ENCODE measurements at regions not wholly inside any gene's neighbourhood (a gene's known extent, or its start where the extent isn't known, plus 50 kb on each side); places are given as distances from the start of the nearest gene placed in this dataset.
A peak's percentile ranks its signal among the peaks of the same experiment; 100 is the strongest.

- TF ChIP-seq, protein P1, sequence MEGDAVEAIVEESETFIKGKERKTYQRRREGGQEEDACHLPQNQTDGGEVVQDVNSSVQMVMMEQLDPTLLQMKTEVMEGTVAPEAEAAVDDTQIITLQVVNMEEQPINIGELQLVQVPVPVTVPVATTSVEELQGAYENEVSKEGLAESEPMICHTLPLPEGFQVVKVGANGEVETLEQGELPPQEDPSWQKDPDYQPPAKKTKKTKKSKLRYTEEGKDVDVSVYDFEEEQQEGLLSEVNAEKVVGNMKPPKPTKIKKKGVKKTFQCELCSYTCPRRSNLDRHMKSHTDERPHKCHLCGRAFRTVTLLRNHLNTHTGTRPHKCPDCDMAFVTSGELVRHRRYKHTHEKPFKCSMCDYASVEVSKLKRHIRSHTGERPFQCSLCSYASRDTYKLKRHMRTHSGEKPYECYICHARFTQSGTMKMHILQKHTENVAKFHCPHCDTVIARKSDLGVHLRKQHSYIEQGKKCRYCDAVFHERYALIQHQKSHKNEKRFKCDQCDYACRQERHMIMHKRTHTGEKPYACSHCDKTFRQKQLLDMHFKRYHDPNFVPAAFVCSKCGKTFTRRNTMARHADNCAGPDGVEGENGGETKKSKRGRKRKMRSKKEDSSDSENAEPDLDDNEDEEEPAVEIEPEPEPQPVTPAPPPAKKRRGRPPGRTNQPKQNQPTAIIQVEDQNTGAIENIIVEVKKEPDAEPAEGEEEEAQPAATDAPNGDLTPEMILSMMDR (IDR thresholded peaks at IDR 0.05; ENCODE audit: insufficient read depth, low read depth, low read length, missing control alignments), result no peak
- H3K4me3 ChIP-seq (ENCODE audit: low read length), result no peak overlapping the region
- DNase-seq (ENCODE audit: low read depth), result no peak
These were observed 159.2 kb upstream of the RAI14 start for GRCh38 chr5:34496701-34497469.

DNA sequence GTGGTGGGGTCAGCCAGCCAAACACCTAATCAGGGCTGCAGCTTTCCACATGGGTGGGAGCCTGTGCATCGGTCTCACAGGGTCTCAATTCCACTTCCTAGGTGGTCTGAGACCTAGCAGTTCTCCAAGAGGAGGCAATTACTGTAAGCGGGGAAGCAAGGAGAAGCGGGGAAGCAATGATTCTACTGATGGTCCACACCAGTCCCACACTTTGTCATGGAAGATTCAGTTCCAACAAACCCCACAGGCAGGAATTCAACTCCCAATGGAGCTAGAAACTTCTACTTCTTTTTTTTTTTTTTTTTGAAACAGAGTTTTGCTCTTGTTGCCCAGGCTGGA lies 158.7 kb upstream of the RAI14 start:
- TF ChIP-seq, protein P1 (IDR thresholded peaks at IDR 0.05; ENCODE audit: insufficient read depth, low read depth, low read length, missing control alignments), result no peak
- no peak for DNase-seq (ENCODE audit: low read depth)
- no peak overlapping the region for H3K4me3 ChIP-seq (ENCODE audit: low read length)

GRCh38 chr5:34498572-34498971 lies 157.6 kb upstream of the RAI14 start:
- DNase-seq (ENCODE audit: low read depth), result no peak
- no peak overlapping the region for H3K4me3 ChIP-seq (ENCODE audit: low read length)
- TF ChIP-seq, protein P1 (IDR thresholded peaks at IDR 0.05; ENCODE audit: insufficient read depth, low read depth, low read length, missing control alignments), result no peak

DNA sequence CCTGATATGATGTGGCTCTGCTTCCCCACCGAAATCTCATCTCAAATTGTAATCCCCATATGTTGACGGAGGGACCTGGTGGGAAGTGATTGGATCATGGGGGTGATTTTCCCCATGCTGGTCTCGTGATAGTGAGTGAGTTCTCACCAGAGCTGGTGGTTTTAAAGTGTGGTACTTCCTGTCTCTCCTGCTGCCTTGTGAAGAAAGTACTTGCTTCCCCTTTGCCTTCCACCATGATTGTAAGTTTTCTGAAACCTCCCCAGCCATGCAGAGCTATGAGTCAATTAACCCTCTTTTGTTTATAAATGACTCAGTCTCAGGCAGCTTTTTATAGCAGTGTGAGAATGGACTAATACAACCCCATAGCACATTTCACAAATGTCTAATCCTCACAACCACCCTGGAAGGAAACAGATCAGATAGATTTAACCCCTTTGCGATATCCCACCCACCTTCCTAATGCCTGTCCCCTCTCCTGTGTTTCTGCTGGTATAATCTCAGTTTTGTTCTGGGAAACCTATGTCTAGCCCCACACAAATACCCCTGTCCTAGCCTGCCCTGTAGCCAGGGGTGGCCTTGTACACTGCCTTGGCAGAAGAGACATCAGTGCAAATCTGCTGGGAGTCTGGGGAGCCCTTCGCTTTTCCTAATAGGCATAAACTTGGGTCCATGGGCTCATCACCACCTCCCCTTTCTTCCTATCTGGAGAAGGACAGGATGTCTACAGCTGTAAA lies 157.0 kb upstream of the RAI14 start:
- no peak overlapping the region for H3K4me3 ChIP-seq (ENCODE audit: low read length)
- DNase-seq (ENCODE audit: low read depth), result peak; percentile 87
- TF ChIP-seq, protein P1 (IDR thresholded peaks at IDR 0.05; ENCODE audit: insufficient read depth, low read depth, low read length, missing control alignments), result no peak

GRCh38 chr5:34500236-34500847 lies 155.8 kb upstream of the RAI14 start:
- DNase-seq (ENCODE audit: low read depth), result peak; percentile 70
- no peak overlapping the region for H3K4me3 ChIP-seq (ENCODE audit: low read length)
- TF ChIP-seq, protein P1 (IDR thresholded peaks at IDR 0.05; ENCODE audit: insufficient read depth, low read depth, low read length, missing control alignments), result no peak

GRCh38 chr5:34501016-34501415 lies 155.1 kb upstream of the RAI14 start:
- TF ChIP-seq, protein P1 (IDR thresholded peaks at IDR 0.05; ENCODE audit: insufficient read depth, low read depth, low read length, missing control alignments), result no peak
- no peak for DNase-seq (ENCODE audit: low read depth)
- no peak overlapping the region for H3K4me3 ChIP-seq (ENCODE audit: low read length)

Data from epithelial cell of esophagus (primary cell).